Spleen (tissue), 11 donors: ENCODE measurements at regions not wholly inside any gene's neighbourhood (a gene's known extent, or its start where the extent isn't known, plus 50 kb on each side); places are given as distances from the start of the nearest gene placed in this dataset.
A peak's percentile ranks its signal among the peaks of the same experiment; 100 is the strongest.

Source experiments
- DNase-seq: peaks from one replicate; pipeline ENCODE4 v3.0.0-alpha.2; 2020
- H3K27ac ChIP-seq, 8 donors: fragments of 200-600 bp; sonication (generic) in 7 of 8; 1 replicate in 4 of 8; 2 replicates in 4 of 8; pipeline versions ENCODE4 v1.5.0 to v1.8.0; 2016 to 2021; ENCODE audit warnings: inconsistent platforms in 4 of 8, mild to moderate bottlenecking in 4 of 8, moderate library complexity in 1 of 8
- H3K27me3 ChIP-seq, 7 donors: fragments of 200-600 bp; sonication (generic) in 6 of 7; replicated peaks in 1 of 7; 1 replicate in 4 of 7; 2 replicates in 3 of 7; pipeline versions ENCODE4 v1.5.0 to v1.8.0; 2016 to 2021; ENCODE audit warnings: inconsistent platforms in 3 of 7, mild to moderate bottlenecking in 1 of 7
- H3K36me3 ChIP-seq, 6 donors: fragments of 200-600 bp; sonication (generic) in 5 of 6; 1 replicate in 4 of 6; 2 replicates in 2 of 6; pipeline versions ENCODE4 v1.5.0 to v1.8.0; 2016 to 2021; ENCODE audit warnings: inconsistent platforms in 2 of 6
- H3K4me1 ChIP-seq, 6 donors: fragments of 200-600 bp; sonication (generic) in 5 of 6; 1 replicate in 3 of 6; 2 replicates in 3 of 6; pipeline versions ENCODE4 v1.5.0 to v1.8.0; 2016 to 2021; ENCODE audit warnings: inconsistent platforms in 3 of 6
- H3K4me3 ChIP-seq, 8 donors: fragments of 200-600 bp; sonication (generic) in 7 of 8; 1 replicate in 4 of 8; 2 replicates in 4 of 8; pipeline versions ENCODE4 v1.5.0 to v1.8.0; 2016 to 2021; ENCODE audit warnings: inconsistent platforms in 4 of 8, mild to moderate bottlenecking in 4 of 8, moderate library complexity in 2 of 8
- H3K9me3 ChIP-seq, 8 donors: fragments of 200-600 bp; sonication (generic) in 7 of 8; 1 replicate in 4 of 8; 2 replicates in 4 of 8; pipeline versions ENCODE4 v1.5.0 to v1.8.0; 2016 to 2021; ENCODE audit warnings: inconsistent platforms in 4 of 8
- CTCF ChIP-seq, 11 experiments: fragments of 200-600 bp in 7 of 11; fragments of 450-650 bp in 4 of 11; sonication (generic) in 4 of 11; IDR thresholded peaks in 8 of 11; conservative IDR thresholded peaks in 3 of 11; 1 replicate in 7 of 11; 2 replicates in 4 of 11; pipeline versions ENCODE4 v1.4.0 to v1.8.0; 2016 to 2021; ENCODE audit warnings: antibody characterized with exemption in 11 of 11, inconsistent platforms in 4 of 11, mild to moderate bottlenecking in 1 of 11
- POLR2A ChIP-seq, 3 donors: fragments of 450-650 bp; IDR thresholded peaks; one replicate each; pipeline ENCODE4 v1.5.1; 2017; ENCODE audit warnings: antibody characterized with exemption in 3 of 3, mild to moderate bottlenecking in 1 of 3
- POLR2AphosphoS5 ChIP-seq, 3 donors: sonication (generic); formaldehyde crosslinking; IDR thresholded peaks; one replicate each; pipeline ENCODE4 v1.5.1; 2017; ENCODE audit warnings: antibody characterized with exemption in 3 of 3
- WGBS, 5 donors: extraction: QIAGEN DNeasy Blood & Tissue Kit in 3 of 5; methylation state at CpG; one replicate each; pipeline versions ENCODE4 v1.1.5 to v1.1.7; 2013 to 2018; 5-methylcytosine and 5-hydroxymethylcytosine counted together
- intact Hi-C: fragments of 100-400 bp; cut with DNase I; formaldehyde crosslinking; loops from one replicate; pipeline ENCODE4 v1.15.0; 2023; ENCODE audit warnings: low total_unique reads
- donor health status: healthy with polysubstance abuse.
- donor health status: DM: no; HTN: no; CAD: no; lungs with moderate emphysema.
- donor health status: DM: no; HTN: no; CAD: no.
- donor health status: Bipolar disorder and iron deficiency.
- donor health status: healthy.
- donor health status: DM: no; HTN: no; CAD: no.
- donor health status: DM: yes; HTN: yes; CAD: no.

GRCh38 chr15:47398594-47398993, 318.7 kb upstream of the SEMA6D start:
- no peaks in the 10 kb centered on the region for H3K36me3 ChIP-seq
- DNase-seq: no peak
- TF ChIP-seq POLR2AphosphoS5 (IDR thresholded peaks at IDR 0.05): peak in 1 of 3 donors; percentile 14
- TF ChIP-seq POLR2A (IDR thresholded peaks at IDR 0.05): no peak
- no peak for TF ChIP-seq CTCF (IDR thresholded peaks at IDR 0.05 in 8 of 11, conservative IDR thresholded peaks at IDR 0.05 in 3 of 11)
- peak overlapping the region in 2 of 8 donors; percentile 16 to 39 for H3K27ac ChIP-seq
- H3K27me3 ChIP-seq: no peaks in the 10 kb centered on the region
- H3K9me3 ChIP-seq: no peaks in the 10 kb centered on the region
- intact Hi-C loops: loop anchor here (5.0 kb wide), 1 partner anchor 74 kb away; no protein-coding TSS in a partner anchor
- 53 to 81% (median 66%) methylated on average over 5 of the region's 5 CpGs for WGBS, 5 donors
- H3K4me3 ChIP-seq: no peak overlapping the region
- peaks cover 0 to 13% (median 0%) of the 10 kb centered on the region in 6 donors for H3K4me1 ChIP-seq

GRCh38 chr15:47399100-47399499, 318.2 kb upstream of the SEMA6D start:
- TF ChIP-seq POLR2AphosphoS5 (IDR thresholded peaks at IDR 0.05): no peak
- no peak for TF ChIP-seq POLR2A (IDR thresholded peaks at IDR 0.05)
- no peak for TF ChIP-seq CTCF (IDR thresholded peaks at IDR 0.05 in 8 of 11, conservative IDR thresholded peaks at IDR 0.05 in 3 of 11)
- no peaks in the 10 kb centered on the region for H3K27me3 ChIP-seq
- H3K9me3 ChIP-seq: no peaks in the 10 kb centered on the region
- H3K4me3 ChIP-seq: no peak overlapping the region
- no peak for DNase-seq
- intact Hi-C loops: loop anchor here (5.0 kb wide), 1 partner anchor 73 kb away; no protein-coding TSS in a partner anchor
- H3K4me1 ChIP-seq: peaks cover 0 to 13% (median 0%) of the 10 kb centered on the region in 6 donors
- peak overlapping the region in 2 of 8 donors; percentile 16 to 39 for H3K27ac ChIP-seq
- no peaks in the 10 kb centered on the region for H3K36me3 ChIP-seq
- WGBS, 5 donors: 60 to 78% (median 72%) methylated on average over 1 of the region's 1 CpG

GRCh38 chr15:47400603-47401002, 316.7 kb upstream of the SEMA6D start:
- Histone ChIP-seq H3K27me3 (no peaks in the 10 kb centered on the region), H3K4me1 (peaks cover 0 to 13% (median 0%) of the 10 kb centered on the region in 6 donors), H3K27ac (no peak overlapping the region), H3K9me3 (no peaks in the 10 kb centered on the region), H3K36me3 (no peaks in the 10 kb centered on the region), H3K4me3 (no peak overlapping the region)
- TF ChIP-seq POLR2A (IDR thresholded peaks at IDR 0.05): no peak
- TF ChIP-seq CTCF (IDR thresholded peaks at IDR 0.05 in 8 of 11, conservative IDR thresholded peaks at IDR 0.05 in 3 of 11): no peak
- TF ChIP-seq POLR2AphosphoS5 (IDR thresholded peaks at IDR 0.05): no peak
- WGBS, 5 donors: 80 to 91% (median 83%) methylated on average over 2 of the region's 2 CpGs
- DNase-seq: no peak
- intact Hi-C loops: no loop called here

- Histone ChIP-seq H3K9me3 (no peaks in the 10 kb centered on the region), H3K36me3 (no peaks in the 10 kb centered on the region), H3K27me3 (no peaks in the 10 kb centered on the region), H3K4me1 (peaks cover 0 to 13% (median 0%) of the 10 kb centered on the region in 6 donors), H3K4me3 (no peak overlapping the region), H3K27ac (no peak overlapping the region)
- WGBS, 5 donors: 78 to 94% (median 89%) methylated on average over 3 of the region's 3 CpGs
- intact Hi-C loops: no loop called here
- DNase-seq: no peak
- TF ChIP-seq POLR2A (IDR thresholded peaks at IDR 0.05) (no peak), POLR2AphosphoS5 (IDR thresholded peaks at IDR 0.05) (no peak), CTCF (IDR thresholded peaks at IDR 0.05 in 8 of 11, conservative IDR thresholded peaks at IDR 0.05 in 3 of 11) (no peak)
These were observed 315.9 kb upstream of the SEMA6D start for GRCh38 chr15:47401427-47401826.
